Nephron (organoid): ENCODE measurements at regions not wholly inside any gene's neighbourhood (a gene's known extent, or its start where the extent isn't known, plus 50 kb on each side); places are given as distances from the start of the nearest gene placed in this dataset.

Source experiments
- H3K27ac Mint-ChIP-seq, 3 experiments: 2 replicates each; pipeline ENCODE4 v1.8.0; 2020; ENCODE audit warnings: mixed read lengths in 3 of 3, mild to moderate bottlenecking in 2 of 3, moderate library complexity in 1 of 3
- H3K27me3 Mint-ChIP-seq: 2 replicates; pipeline ENCODE4 v1.8.0; 2021; ENCODE audit warnings: low read depth, mild to moderate bottlenecking, moderate library complexity, mixed read lengths
- H3K36me3 Mint-ChIP-seq: 2 replicates; pipeline ENCODE4 v1.8.0; 2020; ENCODE audit warnings: low read depth, mixed read lengths
- H3K4me1 Mint-ChIP-seq: 2 replicates; pipeline ENCODE4 v1.8.0; 2020; ENCODE audit warnings: mixed read lengths
- H3K4me3 Mint-ChIP-seq, 3 experiments: 2 replicates each; pipeline ENCODE4 v1.8.0; 2020; ENCODE audit warnings: mild to moderate bottlenecking in 3 of 3, mixed read lengths in 3 of 3, moderate library complexity in 2 of 3
- H3K9me3 Mint-ChIP-seq: 2 replicates; pipeline ENCODE4 v1.8.0; 2020; ENCODE audit warnings: mixed read lengths
- TF ChIP-seq, protein P1 (sequence below), 3 experiments: fragments of 200-600 bp; sonication (generic); IDR thresholded peaks; one replicate each; pipeline ENCODE4 v1.5.0; 2021; ENCODE audit warnings: antibody characterized with exemption in 3 of 3; ENCODE audit not compliant: unreplicated experiment in 3 of 3

GRCh38 chr10:36885746-36886145, 239.7 kb upstream of the ANKRD30A start:
- Mint-ChIP-seq H3K4me1 (no peaks in the 10 kb centered on the region), H3K9me3 (no peaks in the 10 kb centered on the region), H3K27me3 (peaks cover 8% of the 10 kb centered on the region), H3K36me3 (no peaks in the 10 kb centered on the region), H3K27ac (no peak overlapping the region), H3K4me3 (no peak overlapping the region)
- TF ChIP-seq, protein P1, sequence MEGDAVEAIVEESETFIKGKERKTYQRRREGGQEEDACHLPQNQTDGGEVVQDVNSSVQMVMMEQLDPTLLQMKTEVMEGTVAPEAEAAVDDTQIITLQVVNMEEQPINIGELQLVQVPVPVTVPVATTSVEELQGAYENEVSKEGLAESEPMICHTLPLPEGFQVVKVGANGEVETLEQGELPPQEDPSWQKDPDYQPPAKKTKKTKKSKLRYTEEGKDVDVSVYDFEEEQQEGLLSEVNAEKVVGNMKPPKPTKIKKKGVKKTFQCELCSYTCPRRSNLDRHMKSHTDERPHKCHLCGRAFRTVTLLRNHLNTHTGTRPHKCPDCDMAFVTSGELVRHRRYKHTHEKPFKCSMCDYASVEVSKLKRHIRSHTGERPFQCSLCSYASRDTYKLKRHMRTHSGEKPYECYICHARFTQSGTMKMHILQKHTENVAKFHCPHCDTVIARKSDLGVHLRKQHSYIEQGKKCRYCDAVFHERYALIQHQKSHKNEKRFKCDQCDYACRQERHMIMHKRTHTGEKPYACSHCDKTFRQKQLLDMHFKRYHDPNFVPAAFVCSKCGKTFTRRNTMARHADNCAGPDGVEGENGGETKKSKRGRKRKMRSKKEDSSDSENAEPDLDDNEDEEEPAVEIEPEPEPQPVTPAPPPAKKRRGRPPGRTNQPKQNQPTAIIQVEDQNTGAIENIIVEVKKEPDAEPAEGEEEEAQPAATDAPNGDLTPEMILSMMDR (IDR thresholded peaks at IDR 0.05; ENCODE audit: unreplicated experiment in 3 of 3): no peak

DNA sequence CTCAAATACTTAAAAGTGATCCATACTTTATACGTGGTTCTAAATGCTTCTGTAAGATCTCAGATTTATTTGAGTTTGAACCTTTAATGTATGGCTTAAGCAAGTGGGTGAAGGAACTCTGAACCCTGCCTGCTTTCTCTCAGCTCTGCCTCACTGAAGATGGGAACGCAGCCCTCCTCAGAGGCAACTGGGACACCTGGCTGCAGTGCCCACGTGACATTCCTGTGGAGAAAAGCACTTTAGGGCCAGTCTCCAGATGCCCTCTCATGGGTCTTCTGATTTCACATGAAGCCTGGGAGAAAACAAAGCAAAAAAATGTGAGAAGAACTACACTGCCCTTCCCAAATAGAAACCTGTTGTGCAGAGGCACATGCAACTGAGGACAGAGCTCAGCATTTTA, 242.6 kb upstream of the ANKRD30A start:
- peaks cover 8% of the 10 kb centered on the region for H3K27me3 Mint-ChIP-seq
- no peak overlapping the region for H3K4me3 Mint-ChIP-seq
- no peaks in the 10 kb centered on the region for H3K9me3 Mint-ChIP-seq
- TF ChIP-seq, protein P1 (IDR thresholded peaks at IDR 0.05; ENCODE audit: unreplicated experiment in 3 of 3): no peak
- H3K4me1 Mint-ChIP-seq: no peaks in the 10 kb centered on the region
- no peaks in the 10 kb centered on the region for H3K36me3 Mint-ChIP-seq
- no peak overlapping the region for H3K27ac Mint-ChIP-seq

GRCh38 chr10:36880898-36881297, 244.5 kb upstream of the ANKRD30A start:
- H3K4me1 Mint-ChIP-seq: no peaks in the 10 kb centered on the region
- H3K4me3 Mint-ChIP-seq: no peak overlapping the region
- no peaks in the 10 kb centered on the region for H3K9me3 Mint-ChIP-seq
- H3K27me3 Mint-ChIP-seq: peaks cover 8% of the 10 kb centered on the region
- no peak overlapping the region for H3K27ac Mint-ChIP-seq
- TF ChIP-seq, protein P1 (IDR thresholded peaks at IDR 0.05; ENCODE audit: unreplicated experiment in 3 of 3): peak; percentile 45 to 69 (median 62)
- no peaks in the 10 kb centered on the region for H3K36me3 Mint-ChIP-seq

- H3K27ac Mint-ChIP-seq: no peak overlapping the region
- no peaks in the 10 kb centered on the region for H3K27me3 Mint-ChIP-seq
- H3K36me3 Mint-ChIP-seq: no peaks in the 10 kb centered on the region
- peaks cover 7% of the 10 kb centered on the region for H3K4me1 Mint-ChIP-seq
- TF ChIP-seq, protein P1 (IDR thresholded peaks at IDR 0.05; ENCODE audit: unreplicated experiment in 3 of 3): no peak
- no peaks in the 10 kb centered on the region for H3K9me3 Mint-ChIP-seq
- H3K4me3 Mint-ChIP-seq: no peak overlapping the region
Measured at GRCh38 chr10:36872702-36873393, 252.6 kb upstream of the ANKRD30A start.

- Mint-ChIP-seq H3K4me3 (no peak overlapping the region), H3K27me3 (peaks cover 8% of the 10 kb centered on the region), H3K27ac (no peak overlapping the region), H3K9me3 (peaks cover 4% of the 10 kb centered on the region), H3K36me3 (no peaks in the 10 kb centered on the region), H3K4me1 (no peaks in the 10 kb centered on the region)
- TF ChIP-seq, protein P1 (IDR thresholded peaks at IDR 0.05; ENCODE audit: unreplicated experiment in 3 of 3): no peak
Measured at GRCh38 chr10:36840788-36841187, 284.6 kb upstream of the ANKRD30A start.

DNA sequence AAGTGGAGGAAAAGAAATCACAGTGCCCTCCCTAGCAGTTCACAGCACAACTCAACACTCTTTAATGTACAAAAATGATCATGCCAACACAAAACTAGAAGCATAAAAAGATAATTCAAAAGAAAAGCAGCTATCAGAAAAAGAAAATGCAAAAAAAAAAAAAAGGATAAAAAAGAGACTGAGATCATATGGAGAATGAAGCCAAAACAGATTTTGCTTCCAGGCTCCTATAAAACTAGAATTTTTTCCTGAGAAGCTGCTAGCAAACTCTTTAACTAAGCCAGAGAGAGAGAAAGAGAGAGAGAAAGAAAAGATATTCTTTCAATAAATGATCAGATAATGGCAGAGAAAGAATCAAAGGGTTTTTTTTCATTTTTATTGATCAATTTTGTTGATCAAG, 288.0 kb upstream of the ANKRD30A start:
- Mint-ChIP-seq H3K27ac (no peak overlapping the region), H3K4me1 (no peaks in the 10 kb centered on the region), H3K36me3 (no peaks in the 10 kb centered on the region), H3K4me3 (no peak overlapping the region), H3K27me3 (peaks cover 8% of the 10 kb centered on the region), H3K9me3 (peaks cover 4% of the 10 kb centered on the region)
- TF ChIP-seq, protein P1 (IDR thresholded peaks at IDR 0.05; ENCODE audit: unreplicated experiment in 3 of 3): no peak
